SK-N-SH (cell line): ENCODE measurements at regions not wholly inside any gene's neighbourhood (a gene's known extent, or its start where the extent isn't known, plus 50 kb on each side); places are given as distances from the start of the nearest gene placed in this dataset.
"Not testable (repeated sequence)": the region's sequence is repeated elsewhere in the genome, so short reads cannot be mapped to it uniquely, and the experiment has no call there.

Experiments used
- CTCF ChIP-seq: fragments of 200-600 bp; sonication (generic); IDR thresholded peaks from 2 replicates; pipeline ENCODE4 v1.6.1; 2017; ENCODE audit warnings: antibody characterized with exemption, mild to moderate bottlenecking, moderate library complexity
- EP300 ChIP-seq, 2 experiments: IDR thresholded peaks; 2 replicates each; pipeline versions ENCODE4 v1.4.0 to v1.6.1; 2012; ENCODE audit warnings: borderline replicate concordance in 1 of 2, low read depth in 1 of 2, low read length in 1 of 2
- EZH2phosphoT487 ChIP-seq: fragments of 200-600 bp; sonication (generic); IDR thresholded peaks from 2 replicates; pipeline ENCODE4 v1.6.1; 2017; ENCODE audit warnings: low read depth, mixed run types, mild to moderate bottlenecking, antibody characterized with exemption, moderate library complexity, borderline replicate concordance
- GABPA ChIP-seq: IDR thresholded peaks from 2 replicates; pipeline ENCODE4 v1.4.0; 2012; ENCODE audit warnings: low read depth, mild to moderate bottlenecking
- GATA2 ChIP-seq: sonication (generic); formaldehyde crosslinking; IDR thresholded peaks from 2 replicates; pipeline ENCODE4 v1.5.0; 2020; ENCODE audit warnings: mild to moderate bottlenecking, missing genetic modification reagents
- MAX ChIP-seq: IDR thresholded peaks from 2 replicates; pipeline ENCODE4 v1.4.0; 2012; ENCODE audit warnings: low read depth
- POLR2AphosphoS5 ChIP-seq: IDR thresholded peaks from 2 replicates; pipeline ENCODE4 v1.6.1; 2012; ENCODE audit warnings: low read depth, low read length
- RFX5 ChIP-seq: IDR thresholded peaks from 2 replicates; pipeline ENCODE4 v1.6.1; 2012; ENCODE audit warnings: mild to moderate bottlenecking, improper control_type of control experiment, low read length
- SMC3 ChIP-seq: IDR thresholded peaks from 2 replicates; pipeline ENCODE4 v1.6.1; 2012; ENCODE audit warnings: low read depth, low read length, improper control_type of control experiment
- TAF1 ChIP-seq: IDR thresholded peaks from 2 replicates; pipeline ENCODE4 v1.6.1; 2012; ENCODE audit warnings: low read depth, mild to moderate bottlenecking, low read length, moderate library complexity, borderline replicate concordance
- TCF12 ChIP-seq: IDR thresholded peaks from 2 replicates; pipeline ENCODE4 v1.4.0; 2012
- USF2 ChIP-seq: fragments of 150-350 bp; IDR thresholded peaks from 2 replicates; pipeline ENCODE4 v1.6.1; 2017; ENCODE audit warnings: antibody characterized with exemption, low read length, low read depth, borderline replicate concordance
- YY1 ChIP-seq: IDR thresholded peaks from 2 replicates; pipeline ENCODE4 v1.4.0; 2012; ENCODE audit warnings: low read depth, mild to moderate bottlenecking
- ZBTB33 ChIP-seq: IDR thresholded peaks from 2 replicates; pipeline ENCODE4 v1.4.0; 2012; ENCODE audit warnings: low read depth, borderline replicate concordance

- not testable (repeated sequence) for TF ChIP-seq GATA2 (CRISPR knock-in tag); SMC3; GABPA; CTCF; RFX5; TCF12; MAX; USF2; EP300 (IDR thresholded peaks at IDR 0.05; ENCODE audit: borderline replicate concordance in 1 of 2, low read depth in 1 of 2, low read length in 1 of 2); TAF1; EZH2phosphoT487; POLR2AphosphoS5; ZBTB33; YY1
Measured at GRCh38 chr1:83440021-83440420, 558.9 kb downstream of the TTLL7 start.
